OCI-LY7 (cell line): ENCODE measurements at regions not wholly inside any gene's neighbourhood (a gene's known extent, or its start where the extent isn't known, plus 50 kb on each side); places are given as distances from the start of the nearest gene placed in this dataset.

Source experiments
- BruUV-seq: library from RNA; stranded (reverse); fragments of 400-500 nt; replicated peaks from 2 replicates; lab custom pipeline; 2021; lab: Mats Ljungman, UMichigan
- CTCF ChIA-PET: fragments of 300-600 bp; sonication (Branson Sonifier 250); formaldehyde crosslinking; loops from one replicate; lab custom pipeline; 2022; ENCODE audit warnings: antibody characterized with exemption; ENCODE audit not compliant: unreplicated experiment; lab: Charles Lee
- POLR2A ChIA-PET: fragments of 300-600 bp; sonication (Branson Sonifier 250); formaldehyde crosslinking; loops from one replicate; lab custom pipeline; 2022; ENCODE audit warnings: antibody characterized with exemption; lab: Charles Lee
- DNase-seq: peaks from one replicate; pipeline ENCODE4 v3.0.0-alpha.2; 2015; ENCODE audit warnings: low spot score
- H2AFZ ChIP-seq: fragments of 200-600 bp; sonication (generic), shearing (Covaris generic); 2 replicates; pipeline ENCODE4 v1.6.1; 2014; ENCODE audit warnings: mild to moderate bottlenecking, antibody characterized with exemption, low read length, moderate library complexity
- H3K27ac ChIP-seq: fragments of 200-600 bp; sonication (generic); 2 replicates; pipeline ENCODE4 v1.5.1; 2014; ENCODE audit warnings: mixed run types, low read depth, mild to moderate bottlenecking, moderate library complexity, low read length, inconsistent platforms; ENCODE audit not compliant: poor library complexity, severe bottlenecking
- H3K36me3 ChIP-seq: fragments of 200-600 bp; sonication (generic); 2 replicates; pipeline ENCODE4 v1.6.1; 2014; ENCODE audit warnings: mild to moderate bottlenecking, antibody characterized with exemption, low read length, moderate library complexity, mixed read lengths; ENCODE audit not compliant: insufficient read depth
- H3K4me1 ChIP-seq: fragments of 200-600 bp; sonication (generic); 2 replicates; pipeline ENCODE4 v1.5.1; 2014; ENCODE audit warnings: mild to moderate bottlenecking, low read length; ENCODE audit not compliant: insufficient read depth, poor library complexity, severe bottlenecking
- H3K4me2 ChIP-seq: fragments of 200-600 bp; sonication (generic); 2 replicates; pipeline ENCODE4 v1.6.1; 2014; ENCODE audit warnings: mild to moderate bottlenecking, low read length
- H3K4me3 ChIP-seq: fragments of 200-600 bp; sonication (generic); 2 replicates; pipeline ENCODE4 v1.5.1; 2014; ENCODE audit warnings: mild to moderate bottlenecking, low read depth, low read length; ENCODE audit not compliant: poor library complexity, severe bottlenecking
- H3K79me2 ChIP-seq: fragments of 200-600 bp; sonication (generic); 2 replicates; pipeline ENCODE4 v1.6.1; 2016; ENCODE audit warnings: low read depth, mild to moderate bottlenecking, low read length, moderate library complexity, mixed read lengths; ENCODE audit not compliant: insufficient read depth
- H3K9me2 ChIP-seq: fragments of 200-600 bp; sonication (generic); 2 replicates; pipeline ENCODE4 v1.6.1; 2016; ENCODE audit warnings: mild to moderate bottlenecking, low read length, mixed read lengths; ENCODE audit not compliant: insufficient read depth
- H3K9me3 ChIP-seq: fragments of 200-600 bp; sonication (generic); 2 replicates; pipeline ENCODE4 v1.6.1; 2014; ENCODE audit warnings: mild to moderate bottlenecking, mixed run types, low read length, mixed read lengths
- H4K20me1 ChIP-seq: fragments of 200-600 bp; sonication (generic); 2 replicates; pipeline ENCODE4 v1.6.1; 2014; ENCODE audit warnings: mild to moderate bottlenecking, antibody characterized with exemption, low read length, moderate library complexity, mixed read lengths; ENCODE audit not compliant: insufficient read depth
- CTCF ChIP-seq: fragments of 200-600 bp; sonication (generic); conservative IDR thresholded peaks from 2 replicates; pipeline ENCODE4 v1.5.1; 2014; ENCODE audit warnings: mild to moderate bottlenecking, antibody characterized with exemption, low read length, moderate library complexity, mixed read lengths
- EZH2phosphoT487 ChIP-seq: fragments of 200-600 bp; sonication (generic); IDR thresholded peaks from 2 replicates; pipeline ENCODE4 v1.6.1; 2018; ENCODE audit warnings: low read depth, borderline replicate concordance, mild to moderate bottlenecking, mixed run types, antibody characterized with exemption, low read length, moderate library complexity, mixed read lengths
- intact Hi-C: fragments of 100-400 bp; cut with micrococcal nuclease; formaldehyde crosslinking; loops from one replicate; pipeline ENCODE4 v1.10.0; 2022; ENCODE audit not compliant: unreplicated experiment

DNA sequence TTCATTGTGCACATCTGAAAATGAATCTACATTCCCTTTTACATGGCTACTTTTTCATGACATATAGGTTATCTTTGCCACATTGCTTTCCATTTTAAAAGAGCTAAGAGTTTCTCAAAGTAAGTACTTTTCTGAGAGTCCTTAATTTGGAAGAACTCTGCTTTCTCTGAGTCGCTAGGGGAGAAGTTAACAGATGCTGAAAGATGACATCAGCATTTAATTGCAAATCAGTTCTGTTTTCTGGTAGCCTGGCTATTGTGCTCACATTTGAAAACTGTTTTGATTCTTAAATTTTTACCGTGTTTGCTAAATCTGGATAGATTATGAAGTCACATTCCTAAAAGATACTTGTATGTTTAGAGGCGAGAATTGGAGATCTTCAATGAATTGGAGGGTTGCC lies 107.7 kb upstream of the C1QTNF9B start:
- CTCF ChIA-PET, result interaction anchor here (0.6 kb wide), 1 partner anchor 831 kb away, joined by 3 read pairs; no protein-coding TSS in a partner anchor
- Histone ChIP-seq H3K79me2 (no peaks in the 10 kb centered on the region), H3K4me2 (no peak overlapping the region), H3K27ac (no peak overlapping the region), H4K20me1 (no peaks in the 10 kb centered on the region), H3K36me3 (no peaks in the 10 kb centered on the region), H2AFZ (no peak overlapping the region), H3K4me3 (no peak overlapping the region), H3K4me1 (no peaks in the 10 kb centered on the region), H3K9me2 (no peaks in the 10 kb centered on the region), H3K9me3 (no peaks in the 10 kb centered on the region)
- no TSS peak for BruUV-seq
- POLR2A ChIA-PET, result interaction anchor here (0.6 to 0.7 kb wide), 3 partner anchors 446 to 1462 kb away, joined by 3 to 5 read pairs (median 4); no protein-coding TSS in a partner anchor
- no peak for TF ChIP-seq CTCF
- no peak for TF ChIP-seq EZH2phosphoT487
- DNase-seq, result no peak
- intact Hi-C loops, result no loop called here

- no peak overlapping the region for H2AFZ ChIP-seq
- ChIA-PET POLR2A (no interaction called here), CTCF (no interaction called here)
- no peak overlapping the region for H3K4me3 ChIP-seq
- H3K36me3 ChIP-seq, result no peaks in the 10 kb centered on the region
- DNase-seq, result no peak
- no peaks in the 10 kb centered on the region for H3K9me3 ChIP-seq
- no peak overlapping the region for H3K4me2 ChIP-seq
- TF ChIP-seq EZH2phosphoT487, result no peak
- TF ChIP-seq CTCF, result no peak
- H4K20me1 ChIP-seq, result no peaks in the 10 kb centered on the region
- intact Hi-C loops, result no loop called here
- H3K79me2 ChIP-seq, result no peaks in the 10 kb centered on the region
- no peak overlapping the region for H3K27ac ChIP-seq
- no peaks in the 10 kb centered on the region for H3K9me2 ChIP-seq
- no peaks in the 10 kb centered on the region for H3K4me1 ChIP-seq
- no TSS peak for BruUV-seq
Observed at GRCh38 chr13:24005755-24006281, 108.5 kb upstream of the C1QTNF9B start.

GRCh38 chr13:24006520-24007248 lies 109.4 kb upstream of the C1QTNF9B start:
- no TSS peak for BruUV-seq
- Histone ChIP-seq H3K9me2 (no peaks in the 10 kb centered on the region), H3K9me3 (no peaks in the 10 kb centered on the region), H3K79me2 (no peaks in the 10 kb centered on the region), H3K36me3 (no peaks in the 10 kb centered on the region), H2AFZ (no peak overlapping the region), H3K27ac (no peak overlapping the region), H3K4me1 (no peaks in the 10 kb centered on the region), H4K20me1 (no peaks in the 10 kb centered on the region), H3K4me2 (no peak overlapping the region), H3K4me3 (no peak overlapping the region)
- DNase-seq, result no peak
- intact Hi-C loops, result no loop called here
- TF ChIP-seq EZH2phosphoT487, result no peak
- TF ChIP-seq CTCF, result no peak
- CTCF ChIA-PET, result no interaction called here
- POLR2A ChIA-PET, result no interaction called here
